GM21576 (cell line): ENCODE measurements at regions not wholly inside any gene's neighbourhood (a gene's known extent, or its start where the extent isn't known, plus 50 kb on each side); places are given as distances from the start of the nearest gene placed in this dataset.
"Not testable (repeated sequence)": the region's sequence is repeated elsewhere in the genome, so short reads cannot be mapped to it uniquely, and the experiment has no call there.

Experiments used
- ATAC-seq: cut with Tn5 transposase; IDR thresholded peaks from one replicate; pipeline ENCODE4 v1.9.1; 2021; ENCODE audit warnings: mild to moderate bottlenecking, moderate library complexity; ENCODE audit not compliant: unreplicated experiment

GRCh38 chr5:99191206-99191745 lies 262.5 kb upstream of the CHD1 start:
- ATAC-seq: no peak

- no peak for ATAC-seq
Measured at GRCh38 chr5:99187611-99188010, 258.8 kb upstream of the CHD1 start.

GRCh38 chr5:99179206-99179605 lies 250.4 kb upstream of the CHD1 start:
- ATAC-seq: no peak

GRCh38 chr5:99177796-99178195 lies 249.0 kb upstream of the CHD1 start:
- ATAC-seq: no peak

GRCh38 chr5:99176186-99176585 lies 247.4 kb upstream of the CHD1 start:
- ATAC-seq: no peak

- ATAC-seq: no peak
Measured at GRCh38 chr5:99169309-99169708, 240.5 kb upstream of the CHD1 start.

- ATAC-seq: not testable (repeated sequence)
Measured at GRCh38 chr5:99161538-99161937, 232.7 kb upstream of the CHD1 start.

- ATAC-seq: no peak
Measured at GRCh38 chr5:99156688-99157087, 227.9 kb upstream of the CHD1 start.

- ATAC-seq: not testable (repeated sequence)
Measured at GRCh38 chr5:99143283-99143795, 214.5 kb upstream of the CHD1 start.

GRCh38 chr5:99141534-99142128 lies 212.8 kb upstream of the CHD1 start:
- ATAC-seq: no peak

GRCh38 chr5:99138911-99139310 lies 210.1 kb upstream of the CHD1 start:
- ATAC-seq: no peak

GRCh38 chr5:99133921-99134320 lies 205.1 kb upstream of the CHD1 start:
- ATAC-seq: no peak

GRCh38 chr5:99129768-99130501 lies 201.1 kb upstream of the CHD1 start:
- no peak for ATAC-seq

GRCh38 chr5:99122976-99123375 lies 194.2 kb upstream of the CHD1 start:
- ATAC-seq: no peak

- ATAC-seq: no peak
Measured at GRCh38 chr5:99119326-99119725, 190.5 kb upstream of the CHD1 start.

GRCh38 chr5:99116526-99116925 lies 187.7 kb upstream of the CHD1 start:
- ATAC-seq: no peak

- no peak for ATAC-seq
Measured at GRCh38 chr5:99109894-99110293, 181.1 kb upstream of the CHD1 start.

GRCh38 chr5:99105216-99105615 lies 176.4 kb upstream of the CHD1 start:
- no peak for ATAC-seq

- ATAC-seq: no peak
Measured at GRCh38 chr5:99104538-99105132, 175.8 kb upstream of the CHD1 start.

GRCh38 chr5:99102073-99102697 lies 173.4 kb upstream of the CHD1 start:
- ATAC-seq: no peak

- ATAC-seq: no peak
Measured at GRCh38 chr5:99099691-99100090, 170.9 kb upstream of the CHD1 start.
